ENCODE measurements at regions not wholly inside any gene's neighbourhood (a gene's known extent, or its start where the extent isn't known, plus 50 kb on each side); places are given as distances from the start of the nearest gene placed in this dataset.

- Histone ChIP-seq H4K91ac (replicated peaks; ENCODE audit: insufficient read length, low read length) (no peak overlapping the region), H3K4ac (replicated peaks; ENCODE audit: insufficient read length, low read depth, low read length) (no peak overlapping the region), H2AFZ (ENCODE audit: low read length) (no peak overlapping the region), H3K14ac (ENCODE audit: insufficient read length) (no peak overlapping the region), H3K79me1 (ENCODE audit: low read depth, low read length) (no peaks in the 10 kb centered on the region), H3K4me3 (ENCODE audit: extremely low read depth in 1 of 4, insufficient read depth in 2 of 4, low read depth in 3 of 4, low read length in 4 of 4) (no peak overlapping the region), H4K8ac (ENCODE audit: extremely low read depth, insufficient read depth, low read length) (no peak overlapping the region), H2BK20ac (ENCODE audit: low read length) (no peak overlapping the region), H3K4me1 (replicated peaks in 1 of 4; ENCODE audit: control insufficient read depth in 3 of 4, insufficient read depth in 4 of 4, low read length in 3 of 4) (peaks cover 0 to 3% (median 0%) of the 10 kb centered on the region in 4 experiments; a peak in 1 of 7 replicates), H3K9me3 (ENCODE audit: insufficient read depth in 2 of 2, low read depth in 1 of 2, low read length in 1 of 2) (no peaks in the 10 kb centered on the region), H3K27me3 (replicated peaks in 1 of 4; ENCODE audit: control insufficient read depth in 3 of 4, extremely low read depth in 1 of 4, insufficient read depth in 3 of 4, low read length in 3 of 4) (no peaks in the 10 kb centered on the region), H3K18ac (ENCODE audit: extremely low read depth, low read length) (no peak overlapping the region), H3K9ac (replicated peaks in 1 of 4; ENCODE audit: extremely low read depth in 1 of 4, low read depth in 3 of 4, low read length in 3 of 4) (no peak overlapping the region), H2BK15ac (ENCODE audit: low read length) (no peak overlapping the region), H3K23ac (ENCODE audit: insufficient read length) (no peak overlapping the region), H3K23me2 (ENCODE audit: low read depth, low read length) (no peaks in the 10 kb centered on the region; the same call in 1 of the 2 replicates), H3K36me3 (ENCODE audit: control insufficient read depth in 2 of 4, insufficient read depth in 4 of 4, low read length in 3 of 4) (no peaks in the 10 kb centered on the region), H3K27ac (ENCODE audit: low read depth, low read length) (no peak overlapping the region), H2BK12ac (ENCODE audit: low read depth, low read length) (no peak overlapping the region), H3K4me2 (ENCODE audit: insufficient read depth in 1 of 2, low read depth in 2 of 2, low read length in 2 of 2) (no peak overlapping the region), H3K56ac (replicated peaks; ENCODE audit: insufficient read length, low read depth, low read length) (no peak overlapping the region), H2AK5ac (ENCODE audit: low read depth, low read length) (no peak overlapping the region), H2BK5ac (ENCODE audit: low read depth, low read length) (no peak overlapping the region), H4K5ac (ENCODE audit: insufficient read length, low read depth, low read length) (no peak overlapping the region), H2BK120ac (replicated peaks; ENCODE audit: low read depth, low read length) (no peak overlapping the region), H4K20me1 (replicated peaks in 1 of 2; ENCODE audit: control insufficient read depth in 1 of 2, insufficient read depth in 2 of 2, low read length in 2 of 2) (no peaks in the 10 kb centered on the region), H3K79me2 (ENCODE audit: control insufficient read depth in 1 of 2, insufficient read depth in 2 of 2, low read length in 2 of 2) (no peaks in the 10 kb centered on the region)
- FAIRE-seq (no peak), DNase-seq (ENCODE audit: low read depth in 1 of 2, low spot score in 2 of 2) (no peak)
- POLR2A ChIA-PET (ENCODE audit: partially characterized antibody), result no interaction called here
- CTCF ChIA-PET (ENCODE audit: partially characterized antibody), result no interaction called here
- TF ChIP-seq SUZ12 (IDR thresholded peaks at IDR 0.05; ENCODE audit: low read length), result no peak
- TF ChIP-seq FOSL1 (IDR thresholded peaks at IDR 0.05; ENCODE audit: insufficient read depth, low read depth, low read length), result no peak
- TF ChIP-seq BRCA1 (IDR thresholded peaks at IDR 0.05; ENCODE audit: low read depth, low read length), result no peak
- no peak for TF ChIP-seq ATF3 (IDR thresholded peaks at IDR 0.05; ENCODE audit: insufficient read depth, low read depth, low read length)
Observed at GRCh38 chr20:11332381-11332780, 585.3 kb upstream of the BTBD3 start.

Data from H1 (cell line).